OCI-LY3 (cell line): ENCODE measurements at regions not wholly inside any gene's neighbourhood (a gene's known extent, or its start where the extent isn't known, plus 50 kb on each side); places are given as distances from the start of the nearest gene placed in this dataset.

ENCODE experiments used
- EZH2phosphoT487 ChIP-seq: fragments of 200-600 bp; shearing (Covaris generic); IDR thresholded peaks from 2 replicates; pipeline ENCODE4 v1.6.1; 2018; ENCODE audit warnings: antibody characterized with exemption, mixed run types, low read depth
- TF ChIP-seq, protein P1 (sequence below): fragments of 200-600, 300-600 bp; sonication (generic); IDR thresholded peaks from 2 replicates; pipeline ENCODE4 v1.5.1; 2014; ENCODE audit warnings: antibody characterized with exemption, low read length, low read depth

DNA sequence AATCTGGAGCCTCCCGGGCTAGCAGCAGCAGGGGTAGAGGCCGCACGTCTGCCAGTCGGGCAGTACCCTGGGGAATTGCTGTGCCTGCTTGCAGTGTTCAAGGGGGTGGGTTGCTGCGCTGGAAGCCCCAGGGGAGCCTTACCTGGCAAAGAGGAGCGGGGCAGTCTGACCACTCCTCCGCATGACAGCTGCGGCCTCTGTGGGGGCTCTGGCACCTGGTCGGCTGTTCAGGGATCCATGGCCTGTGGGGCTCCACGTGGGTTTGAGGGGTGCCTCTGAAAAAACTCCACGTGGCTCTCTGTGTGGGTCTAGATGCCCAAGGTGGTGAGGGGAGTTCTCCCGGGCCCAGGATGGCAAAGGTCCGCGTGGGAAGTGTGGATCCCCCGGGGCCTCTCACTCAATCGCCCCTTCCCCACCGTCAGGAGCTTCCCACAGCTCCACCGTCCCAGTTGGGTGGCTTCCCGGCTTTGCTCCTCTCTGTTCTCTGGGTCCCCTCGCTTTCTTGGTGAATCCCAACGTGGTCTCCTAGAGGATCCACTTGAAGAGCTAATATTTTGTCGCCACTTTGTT, 184.5 kb downstream of the EFHB start:
- TF ChIP-seq, protein P1, sequence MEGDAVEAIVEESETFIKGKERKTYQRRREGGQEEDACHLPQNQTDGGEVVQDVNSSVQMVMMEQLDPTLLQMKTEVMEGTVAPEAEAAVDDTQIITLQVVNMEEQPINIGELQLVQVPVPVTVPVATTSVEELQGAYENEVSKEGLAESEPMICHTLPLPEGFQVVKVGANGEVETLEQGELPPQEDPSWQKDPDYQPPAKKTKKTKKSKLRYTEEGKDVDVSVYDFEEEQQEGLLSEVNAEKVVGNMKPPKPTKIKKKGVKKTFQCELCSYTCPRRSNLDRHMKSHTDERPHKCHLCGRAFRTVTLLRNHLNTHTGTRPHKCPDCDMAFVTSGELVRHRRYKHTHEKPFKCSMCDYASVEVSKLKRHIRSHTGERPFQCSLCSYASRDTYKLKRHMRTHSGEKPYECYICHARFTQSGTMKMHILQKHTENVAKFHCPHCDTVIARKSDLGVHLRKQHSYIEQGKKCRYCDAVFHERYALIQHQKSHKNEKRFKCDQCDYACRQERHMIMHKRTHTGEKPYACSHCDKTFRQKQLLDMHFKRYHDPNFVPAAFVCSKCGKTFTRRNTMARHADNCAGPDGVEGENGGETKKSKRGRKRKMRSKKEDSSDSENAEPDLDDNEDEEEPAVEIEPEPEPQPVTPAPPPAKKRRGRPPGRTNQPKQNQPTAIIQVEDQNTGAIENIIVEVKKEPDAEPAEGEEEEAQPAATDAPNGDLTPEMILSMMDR = no peak
- TF ChIP-seq EZH2phosphoT487 = no peak
